Lung (tissue), 11 donors: ENCODE measurements at regions not wholly inside any gene's neighbourhood (a gene's known extent, or its start where the extent isn't known, plus 50 kb on each side); places are given as distances from the start of the nearest gene placed in this dataset.

ENCODE experiments used
- ATAC-seq: fragments of 200-7000 bp; cut with Tn5 transposase; one replicate; pipeline ENCODE4 v1.9.1; 2020; ENCODE audit warnings: moderate number of reproducible peaks; ENCODE audit not compliant: insufficient read depth, low FRiP score
- DNase-seq, 3 donors: peaks; one replicate each; pipeline ENCODE4 v3.0.0-alpha.2; 2013 to 2017
- H3K27ac ChIP-seq, 2 donors: one replicate each; pipeline ENCODE4 v1.5.1; 2013; ENCODE audit warnings: mild to moderate bottlenecking in 2 of 2, moderate library complexity in 2 of 2, control low read depth in 1 of 2, inconsistent platforms in 1 of 2, low read depth in 1 of 2, low read length in 1 of 2
- H3K27me3 ChIP-seq, 3 donors: one replicate each; pipeline ENCODE4 v1.5.1; 2013; ENCODE audit warnings: low read length in 2 of 3; ENCODE audit not compliant: control insufficient read depth in 3 of 3, insufficient read depth in 3 of 3
- H3K36me3 ChIP-seq, 4 donors: one replicate each; pipeline ENCODE4 v1.5.1; 2013; ENCODE audit warnings: low read length in 4 of 4, mild to moderate bottlenecking in 1 of 4, moderate library complexity in 1 of 4; ENCODE audit not compliant: control insufficient read depth in 4 of 4, insufficient read depth in 4 of 4
- H3K4me1 ChIP-seq, 5 donors: one replicate each; pipeline ENCODE4 v1.5.1; 2013; ENCODE audit warnings: low read length in 5 of 5, mild to moderate bottlenecking in 2 of 5, moderate library complexity in 1 of 5; ENCODE audit not compliant: control insufficient read depth in 5 of 5, insufficient read depth in 5 of 5
- H3K4me3 ChIP-seq: one replicate; pipeline ENCODE4 v1.5.1; 2013; ENCODE audit warnings: mild to moderate bottlenecking, control low read depth, moderate library complexity
- H3K9ac ChIP-seq, 2 donors: one replicate each; pipeline ENCODE4 v1.5.1; 2013; ENCODE audit warnings: low read length in 2 of 2, control low read depth in 1 of 2; ENCODE audit not compliant: insufficient read depth in 1 of 2
- H3K9me3 ChIP-seq, 4 donors: one replicate each; pipeline ENCODE4 v1.5.1; 2013; ENCODE audit warnings: low read length in 3 of 4, mild to moderate bottlenecking in 1 of 4, moderate library complexity in 1 of 4; ENCODE audit not compliant: control insufficient read depth in 4 of 4, insufficient read depth in 3 of 4
- whole genome bisulfite sequencing, 2 donors: extraction: QIAGEN DNeasy Blood & Tissue Kit; methylation state at CpG; one replicate each; pipeline ENCODE4 v1.1.7; 2013; 5-methylcytosine and 5-hydroxymethylcytosine counted together
- TF ChIP-seq, protein P1 (sequence below): IDR thresholded peaks from 2 replicates; pipeline ENCODE4 v1.5.1; 2012; ENCODE audit warnings: mild to moderate bottlenecking; ENCODE audit errors: control extremely low read depth, extremely low read depth
- donor health status: control.
- donor health status: control.
- donor health status: Bipolar disorder and iron deficiency.
- donor health status: healthy.
- donor health status: DM: yes; HTN: yes; CAD: no.

- no peak overlapping the region for H3K4me3 ChIP-seq
- DNase-seq, result no peak
- no peaks in the 10 kb centered on the region for H3K36me3 ChIP-seq
- no peak overlapping the region for H3K27ac ChIP-seq
- no peak for ATAC-seq
- H3K9me3 ChIP-seq, result peaks cover 0 to 3% (median 0%) of the 10 kb centered on the region in 4 donors
- H3K9ac ChIP-seq, result no peak overlapping the region
- H3K27me3 ChIP-seq, result no peaks in the 10 kb centered on the region
- TF ChIP-seq, protein P1, sequence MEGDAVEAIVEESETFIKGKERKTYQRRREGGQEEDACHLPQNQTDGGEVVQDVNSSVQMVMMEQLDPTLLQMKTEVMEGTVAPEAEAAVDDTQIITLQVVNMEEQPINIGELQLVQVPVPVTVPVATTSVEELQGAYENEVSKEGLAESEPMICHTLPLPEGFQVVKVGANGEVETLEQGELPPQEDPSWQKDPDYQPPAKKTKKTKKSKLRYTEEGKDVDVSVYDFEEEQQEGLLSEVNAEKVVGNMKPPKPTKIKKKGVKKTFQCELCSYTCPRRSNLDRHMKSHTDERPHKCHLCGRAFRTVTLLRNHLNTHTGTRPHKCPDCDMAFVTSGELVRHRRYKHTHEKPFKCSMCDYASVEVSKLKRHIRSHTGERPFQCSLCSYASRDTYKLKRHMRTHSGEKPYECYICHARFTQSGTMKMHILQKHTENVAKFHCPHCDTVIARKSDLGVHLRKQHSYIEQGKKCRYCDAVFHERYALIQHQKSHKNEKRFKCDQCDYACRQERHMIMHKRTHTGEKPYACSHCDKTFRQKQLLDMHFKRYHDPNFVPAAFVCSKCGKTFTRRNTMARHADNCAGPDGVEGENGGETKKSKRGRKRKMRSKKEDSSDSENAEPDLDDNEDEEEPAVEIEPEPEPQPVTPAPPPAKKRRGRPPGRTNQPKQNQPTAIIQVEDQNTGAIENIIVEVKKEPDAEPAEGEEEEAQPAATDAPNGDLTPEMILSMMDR, result no peak
- H3K4me1 ChIP-seq, result no peaks in the 10 kb centered on the region
These were observed 121.3 kb upstream of the NRXN1 start for GRCh38 chr2:51153236-51153635.

- TF ChIP-seq, protein P1, result no peak
- H3K9me3 ChIP-seq, result peaks cover 0 to 3% (median 0%) of the 10 kb centered on the region in 4 donors
- H3K36me3 ChIP-seq, result no peaks in the 10 kb centered on the region
- ATAC-seq (no peak), DNase-seq (no peak)
- H3K27ac ChIP-seq, result no peak overlapping the region
- no peak overlapping the region for H3K4me3 ChIP-seq
- H3K9ac ChIP-seq, result no peak overlapping the region
- H3K27me3 ChIP-seq, result no peaks in the 10 kb centered on the region
- 92 to 93% methylated on average over 21 to 30 of the region's 30 CpGs for WGBS, 2 donors
- no peaks in the 10 kb centered on the region for H3K4me1 ChIP-seq
These were observed 119.7 kb upstream of the NRXN1 start for GRCh38 chr2:51151490-51152140.

DNA sequence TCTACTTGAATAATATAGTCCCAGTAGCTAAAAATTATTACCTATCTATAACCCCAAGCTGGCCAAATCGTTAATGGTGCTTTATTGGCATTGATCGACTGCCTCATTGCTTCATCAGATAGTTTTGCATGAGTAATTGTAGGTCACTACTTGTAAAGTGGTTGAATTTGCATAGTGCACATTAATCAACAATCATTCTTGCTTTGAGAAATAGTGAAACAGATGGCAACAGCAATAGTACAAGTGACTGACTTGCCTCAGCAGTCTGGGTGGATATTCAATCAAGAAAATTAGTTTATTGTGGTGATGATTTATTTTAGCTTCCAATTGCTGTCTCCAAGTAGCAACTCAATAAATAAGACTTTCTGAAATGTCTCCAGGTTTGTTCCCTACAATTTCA is 117.8 kb upstream of the NRXN1 start:
- DNase-seq (no peak), ATAC-seq (no peak)
- Histone ChIP-seq H3K27ac (no peak overlapping the region), H3K9ac (no peak overlapping the region), H3K36me3 (no peaks in the 10 kb centered on the region), H3K9me3 (peaks cover 0 to 3% (median 0%) of the 10 kb centered on the region in 4 donors), H3K27me3 (no peaks in the 10 kb centered on the region), H3K4me1 (no peaks in the 10 kb centered on the region), H3K4me3 (no peak overlapping the region)
- WGBS, 2 donors, result 90 to 94% methylated on average over 2 of the region's 2 CpGs
- TF ChIP-seq, protein P1, result no peak

GRCh38 chr2:51145761-51146160 is 113.8 kb upstream of the NRXN1 start:
- no peaks in the 10 kb centered on the region for H3K9me3 ChIP-seq
- no peaks in the 10 kb centered on the region for H3K27me3 ChIP-seq
- no peak overlapping the region for H3K4me3 ChIP-seq
- H3K36me3 ChIP-seq, result no peaks in the 10 kb centered on the region
- WGBS, 2 donors, result 58 to 64% methylated on average over 6 of the region's 6 CpGs
- ATAC-seq, result no peak
- no peak overlapping the region for H3K9ac ChIP-seq
- no peak overlapping the region for H3K27ac ChIP-seq
- TF ChIP-seq, protein P1, result no peak
- no peak for DNase-seq
- H3K4me1 ChIP-seq, result no peaks in the 10 kb centered on the region
